NB4 (cell line): ENCODE measurements at regions not wholly inside any gene's neighbourhood (a gene's known extent, or its start where the extent isn't known, plus 50 kb on each side); places are given as distances from the start of the nearest gene placed in this dataset.

Experiments used
- POLR2A ChIP-seq: IDR thresholded peaks from 2 replicates; pipeline ENCODE4 v1.6.1; 2011; ENCODE audit warnings: mild to moderate bottlenecking; ENCODE audit not compliant: insufficient read length; ENCODE audit errors: extremely low read depth
- TF ChIP-seq, protein P1 (sequence below): IDR thresholded peaks from one replicate; pipeline ENCODE4 v1.5.1; 2012; ENCODE audit warnings: low read depth, low read length

DNA sequence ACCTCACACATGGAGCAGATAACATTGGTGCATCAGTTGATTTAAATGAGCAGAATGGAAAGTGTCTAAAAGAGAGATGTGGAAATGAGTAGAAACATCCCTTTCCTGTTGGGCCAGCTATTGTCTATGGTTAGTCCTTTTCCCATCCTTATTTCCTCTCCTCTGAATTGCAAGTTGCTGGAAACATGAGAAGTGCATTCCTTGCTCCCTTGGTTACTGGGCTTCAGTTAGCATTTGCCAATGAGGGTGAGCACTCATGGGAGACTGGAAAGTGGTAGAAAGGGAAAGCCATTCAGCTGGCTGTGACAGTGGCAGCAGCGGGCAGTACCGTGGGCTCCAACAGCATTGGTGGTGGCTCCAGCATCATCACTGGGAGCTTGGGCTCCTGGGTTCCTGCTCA lies 96.0 kb upstream of the IGFBP7 start:
- TF ChIP-seq, protein P1, sequence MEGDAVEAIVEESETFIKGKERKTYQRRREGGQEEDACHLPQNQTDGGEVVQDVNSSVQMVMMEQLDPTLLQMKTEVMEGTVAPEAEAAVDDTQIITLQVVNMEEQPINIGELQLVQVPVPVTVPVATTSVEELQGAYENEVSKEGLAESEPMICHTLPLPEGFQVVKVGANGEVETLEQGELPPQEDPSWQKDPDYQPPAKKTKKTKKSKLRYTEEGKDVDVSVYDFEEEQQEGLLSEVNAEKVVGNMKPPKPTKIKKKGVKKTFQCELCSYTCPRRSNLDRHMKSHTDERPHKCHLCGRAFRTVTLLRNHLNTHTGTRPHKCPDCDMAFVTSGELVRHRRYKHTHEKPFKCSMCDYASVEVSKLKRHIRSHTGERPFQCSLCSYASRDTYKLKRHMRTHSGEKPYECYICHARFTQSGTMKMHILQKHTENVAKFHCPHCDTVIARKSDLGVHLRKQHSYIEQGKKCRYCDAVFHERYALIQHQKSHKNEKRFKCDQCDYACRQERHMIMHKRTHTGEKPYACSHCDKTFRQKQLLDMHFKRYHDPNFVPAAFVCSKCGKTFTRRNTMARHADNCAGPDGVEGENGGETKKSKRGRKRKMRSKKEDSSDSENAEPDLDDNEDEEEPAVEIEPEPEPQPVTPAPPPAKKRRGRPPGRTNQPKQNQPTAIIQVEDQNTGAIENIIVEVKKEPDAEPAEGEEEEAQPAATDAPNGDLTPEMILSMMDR = no peak
- TF ChIP-seq POLR2A = no peak
